HG02763 (cell line): ENCODE measurements at regions not wholly inside any gene's neighbourhood (a gene's known extent, or its start where the extent isn't known, plus 50 kb on each side); places are given as distances from the start of the nearest gene placed in this dataset.

Experiments
- ATAC-seq: cut with Tn5 transposase; IDR thresholded peaks from one replicate; pipeline ENCODE4 v1.9.1; 2021; ENCODE audit warnings: mild to moderate bottlenecking, moderate library complexity; ENCODE audit not compliant: unreplicated experiment

- peak; percentile 79 for ATAC-seq
These were observed 1324.9 kb upstream of the CDH8 start for GRCh38 chr16:63361032-63361624.

GRCh38 chr16:63349961-63350360 lies 1313.7 kb upstream of the CDH8 start:
- no peak for ATAC-seq

DNA sequence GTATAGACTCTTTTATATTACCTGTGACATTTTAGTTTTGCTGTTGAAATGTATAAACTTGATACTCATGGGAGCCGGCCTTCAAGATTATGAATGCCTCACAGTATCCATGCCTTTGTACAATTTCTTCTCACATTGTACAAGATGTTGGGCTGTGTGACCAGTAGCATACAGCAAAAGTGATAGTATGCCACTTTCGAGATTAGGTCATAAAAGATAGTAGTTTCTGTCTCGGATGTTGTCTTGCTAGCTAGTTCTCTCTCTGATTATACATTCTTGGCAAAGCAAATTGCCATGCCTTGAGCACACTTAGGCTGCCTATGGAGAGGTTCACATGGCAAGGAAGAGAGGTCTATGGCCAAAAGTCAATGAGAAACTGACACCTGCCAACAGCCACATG lies 1309.8 kb upstream of the CDH8 start:
- no peak for ATAC-seq

- ATAC-seq, result no peak
These were observed 1301.0 kb upstream of the CDH8 start for GRCh38 chr16:63337264-63337663.

- ATAC-seq, result no peak
These were observed 1294.9 kb upstream of the CDH8 start for GRCh38 chr16:63331111-63331510.

- ATAC-seq, result no peak
These were observed 1290.6 kb upstream of the CDH8 start for GRCh38 chr16:63326736-63327339.

- no peak for ATAC-seq
These were observed 1287.8 kb upstream of the CDH8 start for GRCh38 chr16:63323722-63324705.

DNA sequence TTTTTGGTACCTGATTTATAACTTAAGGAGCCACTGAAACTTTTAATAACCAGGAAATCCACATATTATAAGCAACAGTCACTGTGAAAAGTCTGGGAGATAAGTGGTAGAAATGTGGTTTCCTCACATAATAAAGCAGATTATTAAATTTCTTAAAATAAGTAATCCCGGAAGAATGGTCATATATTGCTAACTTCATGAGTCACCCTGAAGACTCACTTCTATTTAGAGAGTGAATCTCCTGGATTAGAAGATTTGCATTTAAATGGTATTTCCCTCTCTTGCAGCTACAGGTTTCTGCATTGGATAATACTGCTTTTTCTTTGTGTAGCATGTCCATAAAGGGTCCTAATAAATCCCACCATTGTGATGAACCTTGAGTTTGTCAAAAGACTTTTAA lies 1286.8 kb upstream of the CDH8 start:
- ATAC-seq, result no peak

- ATAC-seq, result no peak
These were observed 1279.0 kb upstream of the CDH8 start for GRCh38 chr16:63315229-63315628.

DNA sequence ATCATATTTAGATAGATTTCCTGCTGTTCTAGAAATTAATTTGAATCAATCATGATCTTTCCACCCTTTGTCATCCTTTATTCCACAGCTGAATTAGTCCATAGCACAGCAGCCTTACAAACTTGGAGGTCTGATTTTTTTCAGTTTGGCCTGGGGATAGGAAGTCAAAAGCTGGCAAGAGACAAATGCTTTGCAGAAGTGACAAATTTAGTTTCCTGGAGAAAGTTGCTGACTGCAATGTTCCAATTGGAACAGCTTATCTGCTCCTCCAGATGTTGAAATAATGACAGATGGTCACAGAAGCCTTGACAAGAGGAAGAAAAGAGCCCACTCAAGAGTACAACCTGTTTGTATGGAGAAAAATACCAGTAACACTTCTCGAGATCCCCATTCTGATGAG lies 1276.1 kb upstream of the CDH8 start:
- ATAC-seq, result no peak

DNA sequence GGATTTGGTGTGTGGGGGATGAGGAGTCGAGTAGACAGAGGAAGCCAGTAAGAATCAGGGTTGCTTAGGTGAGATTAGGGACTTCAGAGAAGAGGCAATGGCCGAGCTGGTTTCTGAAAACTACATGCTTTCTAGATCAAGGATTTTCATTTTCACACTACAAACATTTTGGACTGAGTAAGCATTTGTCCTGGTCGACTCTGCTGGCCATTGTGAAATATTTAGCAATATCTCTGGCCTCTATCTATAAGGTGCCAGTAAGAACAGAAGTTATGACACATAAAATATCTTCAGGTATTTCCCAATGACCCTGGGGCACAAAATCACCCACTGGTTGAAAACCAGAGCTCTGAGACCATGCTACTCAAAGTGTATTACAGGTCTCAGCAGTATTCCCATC lies 1275.1 kb upstream of the CDH8 start:
- no peak for ATAC-seq

- no peak for ATAC-seq
These were observed 1266.6 kb upstream of the CDH8 start for GRCh38 chr16:63302811-63303210.

GRCh38 chr16:63301349-63301748 lies 1265.1 kb upstream of the CDH8 start:
- ATAC-seq, result no peak

GRCh38 chr16:63298993-63299392 lies 1262.8 kb upstream of the CDH8 start:
- no peak for ATAC-seq

DNA sequence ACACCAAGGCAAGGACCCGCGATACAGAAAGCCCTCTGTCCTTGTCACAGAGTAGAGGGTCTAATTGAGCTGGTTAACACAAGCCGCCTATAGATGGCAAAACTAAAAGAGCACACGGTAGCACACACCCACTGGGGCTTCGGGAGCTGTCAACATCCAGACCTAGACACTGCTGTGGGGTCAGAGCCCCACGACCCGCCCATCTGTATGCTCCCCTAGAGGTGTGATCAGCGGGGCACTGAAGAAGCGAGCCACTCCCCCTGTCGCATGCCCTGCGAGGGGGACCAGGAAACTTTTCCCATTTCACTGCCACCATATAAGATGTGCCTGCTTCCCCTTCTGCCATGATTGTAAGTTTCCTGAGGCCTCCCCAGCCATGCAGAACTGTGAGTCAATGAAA lies 1255.8 kb upstream of the CDH8 start:
- no peak for ATAC-seq

- no peak for ATAC-seq
These were observed 1253.7 kb upstream of the CDH8 start for GRCh38 chr16:63289834-63290460.

DNA sequence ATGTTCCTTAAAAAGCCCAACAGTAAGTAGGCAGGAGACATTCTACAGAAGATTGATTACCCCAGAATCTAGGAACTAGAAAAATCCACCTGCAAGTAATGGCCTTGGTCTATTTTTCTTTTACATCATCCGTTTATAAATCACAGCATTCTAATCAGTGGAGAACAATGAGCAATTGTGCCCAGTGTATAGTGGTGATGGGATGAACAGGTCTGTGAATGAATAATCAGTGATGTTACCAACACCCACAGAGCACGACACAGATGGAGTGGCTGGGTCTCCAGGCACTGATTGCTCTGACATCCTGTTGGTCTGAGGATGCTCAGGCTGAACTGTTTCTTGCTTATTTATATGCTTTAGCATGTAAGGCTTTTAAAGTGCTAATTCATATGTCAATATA lies 1251.2 kb upstream of the CDH8 start:
- no peak for ATAC-seq

DNA sequence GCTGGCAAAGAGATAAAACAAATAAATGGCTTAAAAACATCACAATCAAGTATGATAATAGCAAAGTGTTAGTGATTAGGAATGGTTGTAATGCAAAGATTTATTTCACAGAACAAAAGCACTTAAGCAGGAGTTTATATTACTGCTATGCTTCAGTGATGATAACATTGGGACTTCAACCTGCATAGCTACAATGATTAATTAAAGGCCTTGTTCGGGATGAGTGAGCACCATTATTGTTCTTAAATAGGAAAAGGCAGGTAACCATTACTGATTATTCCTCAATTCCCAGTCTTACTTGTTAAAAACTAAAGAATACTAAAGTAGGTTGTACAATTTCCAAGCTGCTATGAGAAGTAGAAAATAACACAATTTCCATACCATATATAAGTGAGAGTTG lies 1247.5 kb upstream of the CDH8 start:
- no peak for ATAC-seq

DNA sequence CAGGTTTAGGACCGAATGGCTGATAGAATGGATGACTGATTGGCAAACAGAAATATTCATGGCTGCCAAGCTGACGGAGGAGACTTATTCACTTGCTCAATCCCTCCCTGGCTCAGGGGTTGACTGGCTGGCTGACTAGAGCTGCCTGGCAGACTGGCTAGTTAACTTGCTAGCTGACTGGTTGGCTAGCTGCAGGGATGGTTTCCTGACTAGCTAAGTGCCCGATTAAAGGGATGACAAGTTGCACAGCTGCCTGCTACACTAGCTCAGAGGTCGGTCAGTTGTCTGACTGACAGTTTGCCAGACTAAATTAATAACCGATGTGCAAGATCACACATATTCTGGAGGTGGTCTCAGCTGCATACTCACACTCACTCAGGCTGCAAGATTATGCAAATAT lies 1208.4 kb upstream of the CDH8 start:
- ATAC-seq, result no peak

DNA sequence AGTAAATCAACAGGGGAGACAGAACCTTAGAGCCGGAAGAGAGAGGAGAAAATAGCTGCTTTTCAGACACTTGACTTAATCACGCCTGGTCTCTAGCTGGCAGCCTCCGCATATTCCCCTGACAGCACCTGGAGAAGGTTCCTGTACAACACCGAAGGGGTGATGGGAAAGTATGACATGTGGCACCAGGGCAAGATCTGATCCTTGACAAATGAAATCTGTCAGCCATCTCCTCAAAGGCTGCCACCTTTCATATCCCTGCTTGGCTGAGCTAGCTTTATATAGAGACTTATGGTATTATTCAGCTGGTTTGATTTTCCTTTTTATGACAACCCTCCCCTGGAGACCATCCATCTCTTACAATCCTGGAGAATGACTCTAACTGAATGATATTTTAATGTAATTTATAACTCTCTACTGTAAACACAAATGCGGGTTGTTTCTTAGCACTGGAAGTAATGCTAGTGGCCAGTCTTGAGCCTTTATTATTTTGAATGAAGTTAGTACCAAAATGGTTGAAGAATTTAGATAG lies 1205.3 kb upstream of the CDH8 start:
- ATAC-seq, result no peak

DNA sequence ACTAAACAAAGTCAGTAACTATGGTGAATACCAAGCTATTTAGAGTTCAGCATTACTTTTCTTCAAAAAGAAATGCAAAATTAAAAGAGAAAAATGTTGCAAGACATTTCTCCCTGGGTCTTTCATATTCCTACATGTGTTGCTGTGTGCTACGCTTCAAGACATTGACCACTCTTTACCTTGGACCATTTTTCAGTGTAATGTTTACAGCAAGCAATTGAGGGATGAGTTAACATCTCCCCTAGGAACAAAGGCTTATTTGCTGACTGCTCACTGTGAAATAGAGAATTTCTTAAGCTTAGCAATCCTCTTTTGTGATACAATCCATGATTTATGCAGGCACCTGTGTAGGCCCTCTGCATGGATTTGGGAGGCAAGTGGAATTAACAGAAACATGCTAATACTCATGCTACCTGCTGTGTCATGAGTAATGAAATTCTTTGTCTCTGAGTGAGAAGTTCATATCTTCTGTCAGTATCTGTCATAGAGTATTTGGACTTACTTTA lies 1202.9 kb upstream of the CDH8 start:
- ATAC-seq, result no peak
